ENCODE measurements at regions not wholly inside any gene's neighbourhood (a gene's known extent, or its start where the extent isn't known, plus 50 kb on each side); places are given as distances from the start of the nearest gene placed in this dataset.

- no peak for TF ChIP-seq ZNF24 (tag by site-specific recombination; IDR thresholded peaks at IDR 0.05)
- no peak for TF ChIP-seq SETDB1 (IDR thresholded peaks at IDR 0.05; ENCODE audit: insufficient read length, low read length)
- no peak for TF ChIP-seq PBX3 (CRISPR knock-in tag; IDR thresholded peaks at IDR 0.05)
- no peak for TF ChIP-seq ZNF830 (tag by site-specific recombination; IDR thresholded peaks at IDR 0.05; ENCODE audit: low read depth)
- TF ChIP-seq ZNF274 (IDR thresholded peaks at IDR 0.05; ENCODE audit: low read length), result no peak
- TF ChIP-seq ZNF274 (tag by site-specific recombination; IDR thresholded peaks at IDR 0.05; ENCODE audit: borderline replicate concordance), result no peak
- no peak for TF ChIP-seq CTCF (tag by site-specific recombination; IDR thresholded peaks at IDR 0.05)
- TF ChIP-seq ZNF239 (tag by site-specific recombination; IDR thresholded peaks at IDR 0.05), result no peak
- TF ChIP-seq ZBTB26 (tag by site-specific recombination; optimal IDR thresholded peaks at IDR 0.05), result no peak
- TF ChIP-seq PATZ1 (tag by site-specific recombination; IDR thresholded peaks at IDR 0.05), result no peak
- no peak for TF ChIP-seq ATF2 (tag by site-specific recombination; IDR thresholded peaks at IDR 0.05; ENCODE audit: low read depth)
- no peak for TF ChIP-seq ZNF76 (tag by site-specific recombination; IDR thresholded peaks at IDR 0.05; ENCODE audit: borderline replicate concordance, low read depth)
- no peak for TF ChIP-seq YY1 (tag by site-specific recombination; IDR thresholded peaks at IDR 0.05)
Measured at GRCh38 chr6:109241199-109241598, 141.1 kb downstream of the CD164 start.
